GM18951 (cell line): ENCODE measurements at regions not wholly inside any gene's neighbourhood (a gene's known extent, or its start where the extent isn't known, plus 50 kb on each side); places are given as distances from the start of the nearest gene placed in this dataset.

Experiments used
- POLR2A ChIP-seq: IDR thresholded peaks from 4 replicates; pipeline ENCODE4 v1.6.1; 2011; ENCODE audit warnings: mild to moderate bottlenecking; ENCODE audit not compliant: insufficient read length, insufficient read depth; ENCODE audit errors: extremely low read depth
- in situ Hi-C: fragments of 300-500 bp; cut with MboI; formaldehyde crosslinking; loops from one replicate; pipeline ENCODE4 v1.12.0; 2022; ENCODE audit warnings: low sequenced_read_pairs, mixed read lengths, inconsistent platforms; ENCODE audit not compliant: unreplicated experiment

DNA sequence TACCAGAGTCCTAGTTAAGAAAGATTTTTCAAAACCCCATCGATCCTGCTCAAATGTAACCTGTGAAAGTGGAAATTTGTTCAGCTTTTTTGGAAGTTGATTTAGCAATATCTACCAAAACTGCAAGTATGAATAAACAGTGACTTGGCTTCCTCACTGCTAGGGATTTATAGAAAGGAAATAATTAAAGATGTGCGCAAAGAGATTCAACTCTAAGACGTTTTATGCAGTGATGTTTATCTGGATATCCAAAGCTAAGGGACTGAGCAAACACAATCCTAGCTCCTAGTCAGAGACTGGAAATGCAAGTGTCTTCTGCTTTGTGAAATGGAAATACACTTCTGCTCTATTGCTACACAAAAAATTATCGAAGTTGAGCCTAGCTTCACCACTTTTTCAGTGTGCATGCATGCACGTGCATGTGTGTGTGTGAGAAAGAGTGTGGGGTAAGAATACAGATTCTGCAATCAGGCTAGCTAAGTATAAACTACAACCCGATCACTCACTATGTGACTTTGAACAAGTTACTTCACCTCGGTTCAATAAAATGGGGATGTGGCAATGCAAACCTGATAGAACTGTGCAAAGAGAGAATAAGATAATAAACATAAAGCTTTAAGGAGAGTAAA is 52.1 kb upstream of the FOXF1 start:
- in situ Hi-C loops = no loop called here
- TF ChIP-seq POLR2A = no peak

GRCh38 chr16:86459266-86459665 is 51.1 kb upstream of the FOXF1 start:
- in situ Hi-C loops = no loop called here
- TF ChIP-seq POLR2A = no peak
